CD4-positive, alpha-beta T cell treated with Interferon alpha-2 for 1 hour (primary cell): ENCODE measurements at regions not wholly inside any gene's neighbourhood (a gene's known extent, or its start where the extent isn't known, plus 50 kb on each side); places are given as distances from the start of the nearest gene placed in this dataset.

ENCODE experiments used
- DNase-seq, 2 donors: peaks; one replicate each; pipeline ENCODE4 v3.0.0-alpha.2; 2020 to 2022

DNA sequence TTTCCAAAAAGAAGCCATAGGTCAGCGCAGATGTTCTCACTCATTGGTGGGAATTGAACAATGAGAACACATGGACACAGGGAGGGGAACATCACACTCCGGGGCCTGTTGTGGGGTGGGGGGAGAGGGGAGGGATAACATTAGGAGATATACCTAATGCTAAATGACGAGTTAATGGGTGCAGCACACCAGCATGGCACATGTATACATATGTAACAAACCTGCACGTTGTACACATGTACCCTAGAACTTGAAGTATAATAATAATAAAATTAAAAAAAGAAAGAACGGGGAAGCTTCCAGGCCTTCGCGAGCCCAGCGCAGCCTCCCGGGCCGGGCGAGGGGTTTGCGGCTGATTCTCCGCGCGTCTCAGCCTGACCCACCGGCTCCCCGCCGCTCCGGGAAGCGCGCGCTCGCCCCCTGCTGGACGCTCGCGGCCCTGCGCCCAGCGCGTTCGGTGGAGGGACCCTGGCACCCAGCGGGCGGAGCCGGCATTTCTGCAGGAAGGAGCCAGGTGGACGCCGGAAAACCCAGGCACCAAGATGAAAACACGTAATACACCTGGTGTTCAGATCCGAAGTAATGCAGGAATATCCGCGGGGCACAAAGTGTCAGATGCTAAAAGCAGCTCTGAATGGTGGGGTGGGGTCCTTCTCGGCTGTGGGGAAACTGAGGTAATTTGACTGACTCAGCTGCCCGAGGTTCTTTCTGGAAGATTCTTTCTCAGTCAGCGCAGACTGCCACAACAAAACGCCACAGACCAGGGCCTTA lies 67.1 kb upstream of the PPP1R26 start:
- DNase-seq: peak; percentile 47 to 63

DNA sequence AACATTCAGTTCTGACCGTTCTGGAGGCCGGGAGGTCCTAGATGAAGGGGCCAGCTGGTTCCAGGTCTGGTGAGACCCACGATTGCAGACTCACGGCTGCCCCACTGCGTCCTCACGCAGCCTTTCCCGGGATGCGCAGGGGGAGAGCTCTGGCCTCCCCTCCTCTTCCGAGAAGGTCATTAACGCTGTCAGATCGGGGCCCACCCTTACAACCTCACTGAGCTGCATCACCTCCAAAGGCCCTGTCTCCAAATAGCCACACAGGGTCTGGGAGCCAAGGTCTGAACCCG lies 66.6 kb upstream of the PPP1R26 start:
- no peak for DNase-seq

- DNase-seq: no peak
Measured at GRCh38 chr9:135413461-135413860, 66.1 kb upstream of the PPP1R26 start.

- no peak for DNase-seq
Measured at GRCh38 chr9:135414293-135414692, 65.3 kb upstream of the PPP1R26 start.

- no peak for DNase-seq
Measured at GRCh38 chr9:135415586-135415985, 64.0 kb upstream of the PPP1R26 start.

- no peak for DNase-seq
Measured at GRCh38 chr9:135416664-135417290, 62.8 kb upstream of the PPP1R26 start.

GRCh38 chr9:135418161-135418560 lies 61.4 kb upstream of the PPP1R26 start:
- DNase-seq: no peak

DNA sequence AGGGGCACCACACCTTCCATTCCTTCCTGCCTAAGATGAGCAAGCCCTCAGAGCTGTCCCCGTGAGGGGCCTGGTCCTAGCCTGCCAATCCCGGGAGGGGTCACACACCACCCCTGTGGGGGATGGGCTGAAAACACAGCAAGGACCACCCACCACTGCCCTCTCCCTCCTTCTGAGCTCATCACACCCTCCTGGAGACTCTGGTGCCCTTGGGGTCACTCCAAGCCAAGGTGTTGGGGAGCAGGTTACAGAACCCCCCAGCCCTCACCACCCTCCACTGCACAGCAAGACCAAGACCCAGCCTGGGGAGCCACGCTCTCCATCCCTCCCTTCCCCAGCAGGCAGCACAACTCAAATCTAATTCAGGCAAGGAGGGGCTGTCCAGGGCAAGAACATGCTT lies 60.5 kb upstream of the PPP1R26 start:
- no peak for DNase-seq

DNA sequence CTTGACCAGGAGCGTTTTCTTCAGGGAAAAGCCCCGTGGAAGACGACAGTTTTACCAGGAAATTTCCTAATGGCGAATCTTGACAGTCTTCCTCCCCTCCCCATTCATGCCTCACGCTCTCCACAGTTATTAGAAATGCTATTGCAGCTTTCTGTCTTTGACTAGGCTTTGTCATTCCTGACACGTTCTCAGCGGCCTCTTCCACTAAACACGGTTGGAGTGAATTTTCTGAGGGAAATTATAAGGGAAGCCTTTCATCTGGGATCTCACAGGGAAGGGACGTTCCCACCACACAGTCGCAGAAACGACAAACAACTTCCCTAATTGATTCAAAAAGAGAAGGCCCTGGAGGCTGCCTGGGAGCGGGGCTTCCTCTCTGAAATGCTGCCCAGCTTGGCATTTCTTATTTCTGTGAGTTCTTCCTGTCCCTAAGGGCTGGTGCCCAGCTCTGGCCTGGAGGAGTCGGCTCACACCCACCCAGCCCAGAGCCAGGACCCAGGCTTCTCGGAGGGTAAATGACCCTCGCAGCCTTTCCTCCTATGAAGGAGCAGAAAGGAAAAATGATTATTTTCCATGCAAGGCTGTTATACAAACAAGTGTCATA lies 57.1 kb upstream of the PPP1R26 start:
- no peak for DNase-seq

DNA sequence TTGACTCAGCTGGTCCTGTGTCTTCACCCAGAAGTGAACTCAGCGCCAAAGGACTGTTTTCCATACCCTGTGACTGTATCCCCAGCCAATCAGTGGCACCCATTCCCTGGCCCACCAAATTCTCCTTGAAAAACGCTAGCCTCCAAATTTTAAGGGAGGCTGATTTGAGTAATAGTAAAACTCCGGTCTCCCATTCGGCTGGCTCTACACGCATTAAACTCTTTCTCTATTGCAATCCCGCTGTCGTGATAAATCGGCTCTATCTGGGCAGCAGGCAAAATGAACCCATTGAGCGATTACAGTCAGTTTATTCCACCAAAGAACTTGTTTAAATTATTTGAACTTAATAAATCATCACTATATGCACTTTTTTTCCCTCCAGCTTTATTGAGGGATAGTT lies 55.9 kb upstream of the PPP1R26 start:
- DNase-seq: no peak
